Karpas-422 (cell line): ENCODE measurements at regions not wholly inside any gene's neighbourhood (a gene's known extent, or its start where the extent isn't known, plus 50 kb on each side); places are given as distances from the start of the nearest gene placed in this dataset.

ENCODE experiments used
- DNase-seq: peaks from one replicate; pipeline ENCODE4 v3.0.0-alpha.2; 2015
- H2AFZ ChIP-seq: fragments of 200-600 bp; sonication (generic); 2 replicates; pipeline ENCODE4 v1.6.1; 2014; ENCODE audit warnings: antibody characterized with exemption, low read length, mixed read lengths
- H3K27ac ChIP-seq: fragments of 200-600 bp; sonication (generic); 2 replicates; pipeline ENCODE4 v1.5.1; 2014; ENCODE audit warnings: mild to moderate bottlenecking, low read length, moderate library complexity
- H3K27me3 ChIP-seq: fragments of 200-600 bp; sonication (generic); 2 replicates; pipeline ENCODE4 v1.6.1; 2014; ENCODE audit warnings: low read length, mixed read lengths
- H3K36me3 ChIP-seq: fragments of 200-600 bp; sonication (generic); 2 replicates; pipeline ENCODE4 v1.6.1; 2014; ENCODE audit warnings: low read length, mixed read lengths; ENCODE audit not compliant: insufficient read depth
- H3K4me1 ChIP-seq: fragments of 200-600 bp; sonication (generic); 2 replicates; pipeline ENCODE4 v1.6.1; 2014; ENCODE audit warnings: mild to moderate bottlenecking, low read length, mixed read lengths
- H3K4me2 ChIP-seq: fragments of 200-600 bp; sonication (generic); 2 replicates; pipeline ENCODE4 v1.6.1; 2014; ENCODE audit warnings: low read length, low read depth, mild to moderate bottlenecking; ENCODE audit not compliant: poor library complexity, severe bottlenecking
- H3K4me3 ChIP-seq: fragments of 200-600 bp; sonication (generic); 2 replicates; pipeline ENCODE4 v1.5.1; 2014; ENCODE audit warnings: mild to moderate bottlenecking, antibody characterized with exemption, low read length, mixed read lengths
- H3K79me2 ChIP-seq: fragments of 200-600 bp; sonication (generic); 2 replicates; pipeline ENCODE4 v1.6.1; 2014; ENCODE audit warnings: mild to moderate bottlenecking, low read length, mixed read lengths
- H3K9ac ChIP-seq: fragments of 200-600 bp; sonication (generic); 2 replicates; pipeline ENCODE4 v1.6.0; 2014; ENCODE audit warnings: low read length
- H3K9me2 ChIP-seq: fragments of 200-600 bp; sonication (generic), shearing (Covaris generic); replicated peaks from 2 replicates; pipeline ENCODE4 v1.6.0; 2014; ENCODE audit warnings: mild to moderate bottlenecking, low read length, moderate library complexity; ENCODE audit not compliant: insufficient read depth
- H3K9me3 ChIP-seq: fragments of 300-700, 200-600 bp; sonication (generic); 2 replicates; pipeline ENCODE4 v1.6.1; 2014; ENCODE audit warnings: low read length, mixed read lengths
- H4K20me1 ChIP-seq: fragments of 200-600 bp; sonication (generic); 2 replicates; pipeline ENCODE4 v1.6.1; 2014; ENCODE audit warnings: mild to moderate bottlenecking, antibody characterized with exemption, low read length, low read depth; ENCODE audit not compliant: insufficient read depth

GRCh38 chr20:29687438-29687837 is 1570.0 kb upstream of the DEFB115 start:
- Histone ChIP-seq H3K27ac (no peak overlapping the region), H3K9me3 (no peaks in the 10 kb centered on the region; the same call in 1 of the 2 replicates), H3K27me3 (no peaks in the 10 kb centered on the region), H3K79me2 (no peaks in the 10 kb centered on the region), H3K4me3 (no peak overlapping the region), H3K36me3 (no peaks in the 10 kb centered on the region), H3K4me2 (no peak overlapping the region), H3K9ac (no peak overlapping the region), H4K20me1 (no peaks in the 10 kb centered on the region), H3K9me2 (no peaks in the 10 kb centered on the region), H2AFZ (no peak overlapping the region), H3K4me1 (no peaks in the 10 kb centered on the region)
- DNase-seq, result no peak

- Histone ChIP-seq H3K36me3 (no peaks in the 10 kb centered on the region), H4K20me1 (no peaks in the 10 kb centered on the region), H3K4me3 (no peak overlapping the region), H3K9me3 (no peaks in the 10 kb centered on the region; the same call in 1 of the 2 replicates), H3K27ac (no peak overlapping the region), H3K9ac (no peak overlapping the region), H3K79me2 (no peaks in the 10 kb centered on the region), H2AFZ (no peak overlapping the region), H3K4me2 (no peak overlapping the region), H3K27me3 (no peaks in the 10 kb centered on the region), H3K9me2 (no peaks in the 10 kb centered on the region), H3K4me1 (no peaks in the 10 kb centered on the region)
- DNase-seq, result no peak
These were observed 1567.8 kb upstream of the DEFB115 start for GRCh38 chr20:29689411-29690225.

- H2AFZ ChIP-seq, result no peak overlapping the region
- H3K9me2 ChIP-seq, result no peaks in the 10 kb centered on the region
- H3K4me3 ChIP-seq, result no peak overlapping the region
- H3K27me3 ChIP-seq, result no peaks in the 10 kb centered on the region
- H3K79me2 ChIP-seq, result no peaks in the 10 kb centered on the region
- no peak overlapping the region for H3K9ac ChIP-seq
- DNase-seq, result no peak
- no peaks in the 10 kb centered on the region for H4K20me1 ChIP-seq
- no peaks in the 10 kb centered on the region for H3K36me3 ChIP-seq
- no peaks in the 10 kb centered on the region; the same call in 1 of the 2 replicates for H3K9me3 ChIP-seq
- no peaks in the 10 kb centered on the region for H3K4me1 ChIP-seq
- H3K27ac ChIP-seq, result no peak overlapping the region
- no peak overlapping the region for H3K4me2 ChIP-seq
These were observed 1567.2 kb upstream of the DEFB115 start for GRCh38 chr20:29690274-29690673.

- Histone ChIP-seq H3K4me3 (no peak overlapping the region), H3K79me2 (no peaks in the 10 kb centered on the region), H3K27ac (no peak overlapping the region), H3K9me3 (peaks cover 3% of the 10 kb centered on the region), H2AFZ (no peak overlapping the region), H3K4me2 (no peak overlapping the region), H3K9ac (no peak overlapping the region), H3K9me2 (no peaks in the 10 kb centered on the region), H3K27me3 (no peaks in the 10 kb centered on the region), H3K4me1 (no peaks in the 10 kb centered on the region), H4K20me1 (no peaks in the 10 kb centered on the region), H3K36me3 (no peaks in the 10 kb centered on the region)
- DNase-seq, result no peak
These were observed 1516.9 kb upstream of the DEFB115 start for GRCh38 chr20:29740601-29740950.

- Histone ChIP-seq H3K36me3 (no peaks in the 10 kb centered on the region), H3K9me3 (peaks cover 3% of the 10 kb centered on the region)
These were observed 1516.4 kb upstream of the DEFB115 start for GRCh38 chr20:29740951-29741593.

GRCh38 chr20:29741594-29741893 is 1515.9 kb upstream of the DEFB115 start:
- DNase-seq, result no peak
- Histone ChIP-seq H3K79me2 (no peaks in the 10 kb centered on the region), H3K36me3 (no peaks in the 10 kb centered on the region), H3K4me1 (no peaks in the 10 kb centered on the region), H3K4me3 (no peak overlapping the region), H3K9me3 (peaks cover 3% of the 10 kb centered on the region), H3K4me2 (no peak overlapping the region), H3K9ac (no peak overlapping the region), H2AFZ (no peak overlapping the region), H3K27me3 (no peaks in the 10 kb centered on the region), H3K9me2 (no peaks in the 10 kb centered on the region), H4K20me1 (no peaks in the 10 kb centered on the region), H3K27ac (no peak overlapping the region)

More at GRCh38 chr20:29740951-29741593, 1516.4 kb upstream of the DEFB115 start:
- no peaks in the 10 kb centered on the region for H3K27me3 ChIP-seq
- H3K9ac ChIP-seq, result no peak overlapping the region
- no peaks in the 10 kb centered on the region for H3K9me2 ChIP-seq
- H2AFZ ChIP-seq, result no peak overlapping the region
- H3K4me1 ChIP-seq, result no peaks in the 10 kb centered on the region
- H3K79me2 ChIP-seq, result no peaks in the 10 kb centered on the region
- no peak overlapping the region for H3K27ac ChIP-seq
- H4K20me1 ChIP-seq, result no peaks in the 10 kb centered on the region
- no peak for DNase-seq
- H3K4me3 ChIP-seq, result no peak overlapping the region
- no peak overlapping the region for H3K4me2 ChIP-seq

- DNase-seq, result no peak
- H3K9me2 ChIP-seq, result no peaks in the 10 kb centered on the region
- H3K9me3 ChIP-seq, result peaks cover 3% of the 10 kb centered on the region
- H3K27ac ChIP-seq, result no peak overlapping the region
- H3K4me1 ChIP-seq, result no peaks in the 10 kb centered on the region
- no peaks in the 10 kb centered on the region for H3K79me2 ChIP-seq
- H3K27me3 ChIP-seq, result no peaks in the 10 kb centered on the region
- H2AFZ ChIP-seq, result no peak overlapping the region
- H4K20me1 ChIP-seq, result no peaks in the 10 kb centered on the region
- H3K36me3 ChIP-seq, result no peaks in the 10 kb centered on the region
- H3K4me3 ChIP-seq, result no peak overlapping the region
- no peak overlapping the region for H3K4me2 ChIP-seq
- H3K9ac ChIP-seq, result no peak overlapping the region
These were observed 1515.4 kb upstream of the DEFB115 start for GRCh38 chr20:29741894-29742698.

GRCh38 chr20:29742699-29743100 is 1514.8 kb upstream of the DEFB115 start:
- H3K27me3 ChIP-seq, result no peaks in the 10 kb centered on the region
- H3K4me1 ChIP-seq, result no peaks in the 10 kb centered on the region
- H3K9ac ChIP-seq, result no peak overlapping the region
- no peaks in the 10 kb centered on the region for H4K20me1 ChIP-seq
- H3K4me3 ChIP-seq, result no peak overlapping the region
- H3K9me2 ChIP-seq, result no peaks in the 10 kb centered on the region
- no peaks in the 10 kb centered on the region for H3K36me3 ChIP-seq
- no peaks in the 10 kb centered on the region for H3K79me2 ChIP-seq
- H2AFZ ChIP-seq, result no peak overlapping the region
- no peak for DNase-seq
- H3K27ac ChIP-seq, result no peak overlapping the region
- H3K9me3 ChIP-seq, result peaks cover 2% of the 10 kb centered on the region
- H3K4me2 ChIP-seq, result no peak overlapping the region
